SH-SY5Y (cell line): ENCODE measurements at regions not wholly inside any gene's neighbourhood (a gene's known extent, or its start where the extent isn't known, plus 50 kb on each side); places are given as distances from the start of the nearest gene placed in this dataset.

Experiments
- GATA2 ChIP-seq: IDR thresholded peaks from 2 replicates; pipeline ENCODE4 v1.6.1; 2011; ENCODE audit warnings: mild to moderate bottlenecking, low read depth, low read length
- GATA3 ChIP-seq: IDR thresholded peaks from 2 replicates; pipeline ENCODE4 v1.6.1; 2011; ENCODE audit warnings: low read depth, mild to moderate bottlenecking, low read length, moderate library complexity

DNA sequence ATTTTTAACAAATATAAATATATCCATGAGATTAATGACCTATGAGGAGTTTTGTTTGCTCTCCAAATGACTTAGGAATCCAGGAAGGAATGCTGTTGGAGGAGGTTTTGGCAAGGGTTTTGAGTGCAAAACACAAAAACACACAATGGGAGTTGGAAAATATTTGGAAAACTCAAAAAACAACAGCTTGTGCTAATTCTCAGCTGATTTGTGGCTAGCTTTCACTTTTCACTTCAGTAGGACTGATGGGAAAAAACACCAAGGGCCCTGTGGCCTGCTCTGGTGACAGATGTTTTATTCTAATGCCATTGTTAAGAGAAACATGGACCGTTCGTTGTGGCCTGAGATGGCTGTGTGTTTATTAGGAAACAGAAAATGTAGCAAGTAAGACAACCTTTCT is 113.9 kb downstream of the ALDH8A1 start:
- TF ChIP-seq GATA3 (no peak), GATA2 (no peak)

DNA sequence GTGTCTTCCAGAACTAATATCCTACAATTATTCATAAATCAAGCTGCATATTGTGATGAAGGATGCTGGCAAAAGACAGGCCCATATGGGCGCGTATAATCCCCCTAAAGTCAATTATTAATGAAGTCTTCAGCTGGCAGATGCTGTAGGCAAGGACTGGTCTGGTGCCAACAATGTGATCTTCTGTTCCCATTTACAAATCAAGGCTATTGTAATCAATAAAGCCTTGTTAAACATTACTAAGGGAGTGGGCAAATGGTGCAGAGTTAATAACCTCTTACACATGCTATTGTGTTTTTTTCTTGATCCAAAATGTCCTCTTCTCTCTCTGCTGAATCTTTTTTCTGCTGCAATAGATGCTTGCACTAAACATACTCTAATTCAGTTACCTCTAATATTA is 119.0 kb downstream of the ALDH8A1 start:
- TF ChIP-seq GATA2 (no peak), GATA3 (no peak)

DNA sequence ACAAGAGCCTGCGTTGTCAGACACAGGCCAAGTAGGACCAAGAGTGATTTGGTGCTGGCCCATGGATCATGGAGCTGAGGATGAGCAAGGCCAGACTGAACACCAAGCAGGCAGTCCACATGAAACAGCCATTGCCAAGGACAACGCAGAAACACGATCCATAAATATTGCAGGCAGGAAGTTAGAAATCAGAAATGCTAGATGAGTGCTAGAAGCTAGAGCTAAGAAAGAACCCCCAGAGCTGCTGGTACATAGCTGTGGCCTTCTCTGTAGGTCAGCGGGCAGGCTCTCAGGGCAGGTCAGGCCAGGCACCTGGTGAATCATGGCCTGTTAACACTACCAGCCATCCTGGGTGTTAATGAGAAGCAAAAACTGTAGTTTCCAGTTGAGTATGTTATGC is 119.7 kb downstream of the ALDH8A1 start:
- TF ChIP-seq GATA2 (no peak), GATA3 (no peak)

DNA sequence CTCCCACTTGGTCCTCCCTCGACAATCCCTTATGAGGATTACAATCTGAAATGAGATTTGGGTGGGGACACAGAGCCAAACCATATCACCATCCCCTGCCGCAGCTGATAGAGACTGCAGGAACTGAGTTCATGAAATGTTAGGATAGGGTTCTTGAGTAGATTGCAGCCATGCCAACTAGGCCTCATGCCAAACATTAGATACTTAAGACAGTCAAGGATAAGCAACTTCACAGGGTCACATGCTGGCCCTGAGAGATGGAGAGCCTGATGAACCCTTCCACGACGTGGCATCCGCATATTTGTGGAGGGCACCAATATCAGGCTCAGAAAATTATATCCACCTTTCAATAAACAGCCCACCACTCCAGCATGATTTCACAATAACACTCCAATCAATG is 121.3 kb downstream of the ALDH8A1 start:
- no peak for TF ChIP-seq GATA3
- TF ChIP-seq GATA2: no peak

DNA sequence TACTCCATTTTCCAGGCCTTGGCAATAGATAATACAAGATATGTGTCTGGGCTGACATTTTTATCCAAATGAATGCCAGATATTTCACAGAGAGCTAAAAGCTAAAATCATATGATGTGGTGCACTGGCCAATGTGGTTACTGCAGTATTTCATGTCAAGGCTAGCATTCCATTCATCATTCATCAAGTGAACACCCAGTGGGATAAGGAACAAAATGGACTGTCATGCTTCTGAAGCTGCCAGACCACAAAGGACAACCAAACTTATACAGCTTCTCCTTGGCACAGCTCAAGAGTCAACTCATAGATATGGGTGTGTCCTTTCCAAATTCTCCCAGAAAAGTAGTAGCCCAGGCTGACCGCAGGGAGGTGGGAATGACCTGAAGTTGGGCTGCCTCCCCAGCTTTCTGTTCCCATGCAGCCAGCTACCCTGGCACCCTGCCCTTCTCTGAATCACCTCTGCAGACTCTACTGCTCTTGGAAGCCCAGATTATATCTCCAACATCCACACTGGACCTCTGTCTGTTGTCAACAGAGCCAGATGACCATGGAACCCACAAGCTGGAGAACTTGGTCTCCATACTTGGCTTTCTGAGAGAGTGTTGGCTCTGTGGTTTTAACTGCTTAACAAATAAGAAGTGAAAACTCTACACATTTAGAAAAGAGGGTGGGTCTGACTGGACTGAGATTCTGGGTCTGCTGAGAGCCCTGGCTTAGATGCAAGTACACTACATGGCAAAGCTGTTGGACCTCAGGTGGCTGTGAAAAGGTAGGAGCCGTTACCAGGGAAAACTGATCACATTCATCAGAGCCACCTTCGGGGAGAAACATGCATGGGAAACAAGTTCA is 122.8 kb downstream of the ALDH8A1 start:
- no peak for TF ChIP-seq GATA2
- TF ChIP-seq GATA3: no peak

DNA sequence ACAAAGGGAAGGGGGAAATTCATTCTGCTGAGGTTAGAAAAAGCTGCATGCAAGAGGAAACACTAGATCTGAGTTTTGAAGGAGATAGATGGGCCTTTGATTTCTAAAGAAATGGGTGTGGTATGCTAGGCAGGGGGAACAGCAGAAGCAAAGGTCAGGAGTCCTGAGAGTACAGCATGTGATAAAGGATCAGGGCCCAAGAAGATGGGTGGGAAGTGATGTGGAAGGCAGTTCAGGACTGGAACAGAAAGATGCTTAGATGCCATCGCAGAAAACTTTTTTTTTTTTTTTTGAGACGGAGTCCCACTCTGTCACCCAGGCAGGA is 126.2 kb downstream of the ALDH8A1 start:
- TF ChIP-seq GATA3 (no peak), GATA2 (no peak)

DNA sequence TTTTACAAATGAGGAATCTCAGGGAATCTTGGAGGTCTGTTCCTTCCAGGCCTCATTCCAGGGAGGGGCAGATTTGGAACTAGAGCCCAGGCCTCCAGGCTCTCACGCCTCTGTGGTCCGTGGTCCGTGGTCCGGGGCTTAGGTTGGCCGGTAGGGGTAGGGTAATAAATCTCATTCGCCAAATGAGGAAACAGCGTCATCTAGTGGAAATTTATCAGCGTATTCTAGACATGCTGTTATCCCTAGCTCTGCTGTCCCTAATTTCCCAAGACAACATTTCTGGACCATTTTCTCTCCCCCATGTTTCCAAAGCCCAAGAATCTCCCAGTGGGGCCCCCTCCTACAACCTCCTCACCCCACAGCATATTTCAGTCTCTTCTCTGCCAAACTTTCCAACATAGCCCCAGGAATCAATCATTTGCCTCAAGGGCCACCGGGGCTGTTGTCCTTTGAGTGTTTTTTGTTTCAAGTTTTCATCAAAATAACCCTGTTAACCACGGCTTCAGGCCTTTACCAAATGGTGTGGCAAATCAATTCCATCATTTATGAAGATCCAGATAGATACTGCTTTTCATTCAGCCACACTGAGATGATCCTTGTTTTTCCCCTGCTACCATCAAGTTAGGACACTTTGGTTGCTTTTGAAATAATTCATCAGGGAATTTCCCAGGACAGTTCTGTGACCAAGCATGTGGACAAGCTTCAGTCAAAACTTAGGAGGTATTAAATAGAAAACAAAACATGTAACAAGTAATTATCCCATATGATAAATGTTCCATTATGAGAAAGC is 126.8 kb downstream of the ALDH8A1 start:
- no peak for TF ChIP-seq GATA3
- no peak for TF ChIP-seq GATA2

DNA sequence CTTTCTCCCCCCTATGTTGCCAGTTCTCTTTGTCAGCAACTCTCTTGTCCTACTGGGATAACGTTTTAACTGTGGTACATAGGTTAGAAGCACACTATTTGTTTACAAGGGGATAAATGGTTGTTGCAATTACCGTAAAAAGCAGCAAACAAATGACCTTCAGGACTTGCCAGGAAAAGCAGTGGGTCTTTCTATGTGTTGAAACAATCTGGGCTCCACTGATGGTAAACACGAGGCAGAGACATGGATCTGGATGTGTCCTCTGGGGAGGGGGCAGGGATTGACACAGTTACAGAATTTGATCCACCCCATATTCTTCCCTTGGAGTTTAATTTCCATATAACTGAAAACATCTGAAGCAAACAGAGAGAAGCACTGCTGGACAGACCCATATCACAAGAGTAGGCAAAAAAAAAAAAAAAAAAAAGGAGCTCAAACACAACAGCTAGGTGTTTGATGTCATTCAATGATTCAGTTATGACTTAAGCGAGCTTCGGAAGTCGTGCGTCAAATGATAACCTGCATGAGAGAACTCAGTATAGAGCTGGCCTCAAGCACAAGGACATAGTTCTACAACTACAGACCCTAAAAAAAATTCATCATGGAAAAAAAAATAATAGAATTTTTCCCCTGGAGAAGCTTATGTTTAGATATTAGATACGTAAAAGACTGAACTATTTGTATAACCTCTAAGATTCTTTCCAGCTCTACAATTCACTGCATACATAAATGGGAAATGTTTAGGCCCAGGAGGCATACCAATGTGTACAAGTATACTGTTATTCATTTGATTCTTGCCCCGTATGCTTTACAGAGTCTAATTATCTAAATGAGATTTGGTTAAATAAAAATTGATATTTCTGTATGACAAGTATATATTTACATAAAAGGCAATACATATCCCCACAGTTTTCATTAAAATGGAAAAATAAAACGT is 127.7 kb downstream of the ALDH8A1 start:
- TF ChIP-seq GATA3 (no peak), GATA2 (no peak)

DNA sequence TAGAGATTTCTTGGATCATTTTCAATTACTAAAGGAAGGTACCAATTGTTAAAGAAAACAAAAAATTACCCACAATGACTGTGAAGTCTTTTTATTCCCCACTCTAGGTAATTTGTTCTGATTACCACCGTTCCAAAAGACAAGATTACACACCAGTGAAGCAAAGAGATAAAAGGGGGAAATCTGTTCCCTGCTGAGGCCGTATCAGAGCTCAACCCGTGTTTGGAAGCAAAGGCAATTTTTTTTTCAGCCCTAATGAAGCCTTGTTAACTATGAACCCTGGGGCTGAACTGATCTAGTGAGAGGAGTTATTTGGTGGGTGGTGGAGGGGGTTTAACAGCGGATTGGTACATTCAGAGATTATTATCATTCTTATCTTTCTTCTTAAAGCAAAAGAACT is 128.5 kb downstream of the ALDH8A1 start:
- TF ChIP-seq GATA2 (0 out of 2 replicates have a peak, but pooled peaks have one; percentile 14), GATA3 (no peak)

DNA sequence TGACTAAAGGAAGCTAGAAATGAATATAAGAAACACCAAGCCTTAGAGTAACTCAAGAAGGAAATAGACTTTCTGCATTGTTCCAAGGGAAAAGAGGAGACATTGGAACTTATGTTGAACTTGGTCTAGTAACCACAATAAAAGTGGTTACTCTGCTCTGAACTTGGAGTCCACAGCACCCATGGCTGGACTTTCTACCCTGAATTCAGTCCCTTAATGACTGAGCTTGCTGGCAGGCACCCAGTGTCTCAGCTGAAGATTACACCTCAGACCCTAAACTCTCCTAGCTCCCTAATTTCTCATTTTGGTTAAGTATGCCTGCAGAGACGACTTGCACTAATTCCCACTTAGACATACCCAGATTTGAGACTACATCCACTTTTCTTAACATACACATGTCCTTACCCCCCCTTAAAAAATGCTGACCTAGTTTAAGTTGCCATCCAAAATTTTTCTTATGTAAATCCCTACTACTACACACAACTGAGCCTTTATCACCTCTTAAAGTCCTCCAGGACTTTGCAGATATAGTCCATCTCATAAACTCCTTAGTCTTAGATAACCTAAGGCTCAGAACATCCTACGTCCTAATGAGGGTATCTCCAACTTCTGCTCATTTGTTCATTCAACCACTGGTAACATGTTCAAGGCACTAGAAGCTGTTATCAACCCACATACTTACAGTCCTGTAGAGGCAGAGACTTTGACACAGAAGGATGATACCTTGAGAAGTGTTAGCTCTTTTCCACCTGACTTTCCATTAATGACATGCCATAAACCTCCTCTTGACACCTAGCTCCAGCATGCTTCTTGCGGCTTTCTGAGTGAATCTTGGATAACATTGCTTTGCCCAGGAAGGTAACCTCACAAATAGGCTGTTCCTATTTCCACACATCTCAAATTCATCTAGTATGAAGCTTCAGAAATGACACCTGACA is 129.8 kb downstream of the ALDH8A1 start:
- no peak for TF ChIP-seq GATA2
- TF ChIP-seq GATA3: no peak

DNA sequence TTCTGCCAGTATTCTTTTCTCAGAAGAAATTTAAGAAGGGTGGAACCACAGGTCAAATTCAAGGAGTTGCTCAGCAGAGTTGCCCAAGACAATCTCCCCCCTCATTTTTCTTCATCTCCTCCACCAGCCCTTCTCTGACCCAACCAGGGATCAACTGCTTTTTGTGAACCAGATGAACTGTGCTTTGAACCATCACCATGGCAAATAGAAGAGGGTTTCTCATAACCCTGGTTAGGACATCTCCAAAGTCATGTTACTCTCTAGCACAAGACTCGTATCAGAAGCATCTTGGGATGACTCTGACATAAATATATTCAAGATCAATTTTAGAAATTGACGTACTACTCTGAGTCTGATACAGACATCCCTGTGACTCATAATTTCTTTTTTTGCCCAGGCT is 130.7 kb downstream of the ALDH8A1 start:
- no peak for TF ChIP-seq GATA3
- no peak for TF ChIP-seq GATA2

DNA sequence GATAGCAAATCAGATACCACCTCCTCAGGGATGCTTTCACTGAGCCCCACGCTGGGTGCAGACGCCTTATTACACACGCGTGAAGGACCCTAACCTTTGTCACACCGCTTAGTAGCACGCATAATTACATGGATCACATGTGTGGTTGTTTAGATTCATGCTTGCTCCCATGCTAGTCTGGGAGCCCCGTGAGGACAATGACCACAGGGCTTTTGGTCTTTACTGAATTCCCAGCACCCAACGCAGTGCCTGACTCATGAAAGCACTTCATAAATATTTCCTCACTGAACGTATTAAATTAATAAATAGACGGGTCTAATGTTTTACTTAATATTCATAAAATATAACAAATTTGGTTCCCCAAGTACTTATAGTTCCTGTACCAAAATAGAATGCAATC is 132.5 kb downstream of the ALDH8A1 start:
- no peak for TF ChIP-seq GATA3
- TF ChIP-seq GATA2: no peak

DNA sequence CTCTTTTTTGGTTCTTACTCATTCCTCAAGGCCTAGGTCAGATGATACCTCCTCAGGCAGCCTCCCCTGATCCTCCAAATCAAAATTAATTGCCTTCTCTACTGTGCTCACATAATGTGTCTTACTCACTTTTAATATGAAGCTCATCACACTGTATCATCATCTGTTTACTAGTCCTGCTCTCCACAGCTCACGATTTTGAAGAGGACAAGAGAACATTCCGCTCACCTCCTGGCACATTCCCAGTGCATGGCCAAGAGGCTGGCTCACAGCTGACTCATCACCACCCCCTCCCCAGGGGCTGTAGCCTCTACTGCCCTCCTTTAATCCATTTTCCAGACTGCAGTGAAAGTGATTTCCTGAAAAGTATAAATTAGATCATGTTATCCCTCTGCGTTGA is 133.1 kb downstream of the ALDH8A1 start:
- TF ChIP-seq GATA2 (no peak), GATA3 (no peak)

DNA sequence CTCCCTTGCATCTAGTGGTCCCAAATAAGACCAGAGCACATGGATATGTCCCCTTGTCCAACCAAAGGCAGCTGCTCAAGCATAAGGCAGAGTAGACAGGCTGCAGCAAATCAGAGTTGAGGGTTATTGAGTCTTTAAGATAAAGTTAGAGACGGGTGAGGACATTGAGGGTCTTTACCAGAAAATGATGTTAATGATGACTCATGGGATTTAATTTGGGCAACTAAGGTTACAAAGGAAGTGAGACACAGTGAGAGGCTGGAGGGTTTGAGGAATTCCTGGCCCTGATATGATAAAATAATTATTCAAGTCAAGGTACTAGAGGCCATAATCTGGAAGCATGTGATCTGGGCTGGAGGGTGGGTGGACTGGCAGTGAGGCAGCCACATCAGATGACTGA is 133.6 kb downstream of the ALDH8A1 start:
- TF ChIP-seq GATA2 (no peak), GATA3 (no peak)
